SK-N-MC (cell line): ENCODE measurements at regions not wholly inside any gene's neighbourhood (a gene's known extent, or its start where the extent isn't known, plus 50 kb on each side); places are given as distances from the start of the nearest gene placed in this dataset.

Experiments
- DNase-seq: peaks from one replicate; pipeline ENCODE4 v3.0.0-alpha.2; 2011; ENCODE audit warnings: low read depth, low spot score
- H3K27ac ChIP-seq: fragments of 200-600 bp; sonication (generic); 2 replicates; pipeline ENCODE4 v1.5.1; 2016; ENCODE audit warnings: mixed run types
- H3K36me3 ChIP-seq: fragments of 200-600 bp; sonication (generic); 2 replicates; pipeline ENCODE4 v1.6.1; 2017; ENCODE audit warnings: antibody characterized with exemption, low read length, mixed read lengths; ENCODE audit not compliant: insufficient read depth
- H3K4me3 ChIP-seq: fragments of 200-600 bp; sonication (generic); 2 replicates; pipeline ENCODE4 v1.5.1; 2016
- H3K9ac ChIP-seq: fragments of 200-600 bp; sonication (generic); 2 replicates; pipeline ENCODE4 v1.8.0; 2017; ENCODE audit warnings: mixed run types, mixed read lengths; ENCODE audit not compliant: insufficient read length
- H3K9me3 ChIP-seq: fragments of 200-600 bp; sonication (generic); 2 replicates; pipeline ENCODE4 v1.6.1; 2017; ENCODE audit warnings: low read depth, mild to moderate bottlenecking, antibody characterized with exemption, low read length, moderate library complexity, mixed read lengths
- EZH2 ChIP-seq: fragments of 200-600 bp; sonication (generic); IDR thresholded peaks from one replicate; pipeline ENCODE4 v1.6.1; 2017; ENCODE audit warnings: antibody characterized with exemption
- FOXP2 ChIP-seq: optimal IDR thresholded peaks from 2 replicates; pipeline ENCODE3; 2011; ENCODE audit warnings: mild to moderate bottlenecking, moderate library complexity; ENCODE audit not compliant: insufficient read depth; ENCODE audit errors: extremely low read length, control extremely low read depth
- POLR2AphosphoS5 ChIP-seq: IDR thresholded peaks from 2 replicates; pipeline ENCODE4 v1.6.1; 2012; ENCODE audit warnings: mild to moderate bottlenecking, low read depth, low read length, borderline replicate concordance

DNA sequence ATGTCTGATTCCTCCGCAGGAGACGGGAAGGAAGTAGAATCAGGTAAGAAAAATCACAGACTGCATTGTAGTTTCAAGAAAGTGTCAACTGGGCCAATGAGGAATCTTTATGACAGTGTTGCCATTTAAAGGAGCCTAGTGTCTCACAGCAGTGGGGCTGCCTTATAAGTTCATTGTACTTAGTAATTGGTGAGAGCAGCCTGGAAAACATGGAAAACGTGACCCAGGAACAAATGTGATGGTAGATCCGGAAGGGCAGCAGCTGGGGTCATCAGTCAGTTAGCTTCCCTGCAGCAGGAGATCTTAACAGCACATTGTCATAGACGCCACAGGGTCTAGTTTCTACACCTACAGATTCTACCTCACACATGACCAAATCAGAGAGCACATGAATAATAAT is 630.0 kb upstream of the LMO3 start:
- H3K4me3 ChIP-seq: no peak overlapping the region
- no peak overlapping the region for H3K9ac ChIP-seq
- H3K9me3 ChIP-seq: no peaks in the 10 kb centered on the region
- no peaks in the 10 kb centered on the region for H3K36me3 ChIP-seq
- no peak for DNase-seq
- H3K27ac ChIP-seq: no peak overlapping the region
- TF ChIP-seq POLR2AphosphoS5: no peak
- TF ChIP-seq FOXP2: no peak
- TF ChIP-seq EZH2: no peak

DNA sequence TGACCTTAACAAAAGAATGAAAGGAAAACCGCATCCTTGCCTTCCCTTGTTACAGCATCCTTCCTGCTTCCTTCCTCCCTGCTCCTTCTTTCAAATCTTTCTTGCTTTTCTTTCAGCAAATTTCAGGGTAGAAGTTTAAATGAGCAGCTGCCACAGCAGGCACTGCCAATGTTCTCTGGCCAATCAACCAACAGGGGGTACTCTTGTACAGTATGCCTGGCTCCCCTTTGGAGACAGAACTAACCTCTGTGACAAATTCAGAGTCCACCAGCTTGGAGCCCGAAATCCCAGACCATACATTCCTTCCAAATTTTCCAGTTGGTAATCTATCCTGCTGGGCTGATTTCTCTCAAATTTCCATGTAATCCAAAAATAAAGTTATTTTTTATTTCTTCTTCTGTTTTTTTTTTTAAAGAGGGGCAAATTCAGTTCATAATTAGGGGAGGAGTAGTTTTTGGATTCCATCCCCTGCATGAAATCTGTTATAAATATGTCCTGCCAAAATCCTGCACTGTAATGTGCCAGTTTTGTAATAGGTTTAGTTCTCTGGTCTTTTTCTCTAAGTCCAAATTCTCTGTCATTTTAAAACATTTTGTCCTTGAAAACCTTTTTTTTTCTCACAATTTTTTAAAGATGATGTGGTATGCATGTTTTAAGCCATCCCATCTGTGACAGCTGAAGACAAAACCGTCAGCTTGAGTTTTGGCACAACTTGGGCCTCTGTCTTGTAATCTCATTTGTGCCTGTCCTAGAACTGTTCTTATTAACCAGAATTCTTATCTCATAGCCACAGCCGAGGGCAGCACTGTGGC is 610.0 kb upstream of the LMO3 start:
- H3K27ac ChIP-seq: no peak overlapping the region
- no peak overlapping the region for H3K9ac ChIP-seq
- DNase-seq: no peak
- H3K36me3 ChIP-seq: no peaks in the 10 kb centered on the region
- H3K4me3 ChIP-seq: no peak overlapping the region
- TF ChIP-seq FOXP2: no peak
- TF ChIP-seq EZH2: no peak
- H3K9me3 ChIP-seq: no peaks in the 10 kb centered on the region

DNA sequence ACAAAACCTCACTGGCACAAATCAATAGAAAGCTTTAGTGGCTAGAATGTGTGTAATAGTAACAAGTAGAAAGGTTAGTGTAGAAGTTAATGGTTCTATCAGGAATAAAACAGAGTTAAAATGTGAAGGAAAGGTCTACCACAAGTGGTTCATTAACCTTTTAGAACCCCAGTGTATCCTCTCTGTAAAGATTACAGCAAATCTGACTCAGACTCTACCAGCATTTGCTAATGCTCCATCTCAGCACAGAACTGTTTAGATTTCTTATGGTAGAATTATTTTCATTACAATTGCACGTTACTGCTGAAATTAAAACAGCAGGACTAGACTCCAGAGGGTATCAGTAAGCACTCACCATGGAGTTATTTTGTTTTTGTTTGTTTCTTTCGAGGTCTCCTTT is 609.0 kb upstream of the LMO3 start:
- DNase-seq: no peak
- no peak overlapping the region for H3K27ac ChIP-seq
- TF ChIP-seq FOXP2 (no peak), POLR2AphosphoS5 (no peak), EZH2 (no peak)
- no peaks in the 10 kb centered on the region for H3K9me3 ChIP-seq
- H3K36me3 ChIP-seq: no peaks in the 10 kb centered on the region
- no peak overlapping the region for H3K9ac ChIP-seq
- H3K4me3 ChIP-seq: no peak overlapping the region

DNA sequence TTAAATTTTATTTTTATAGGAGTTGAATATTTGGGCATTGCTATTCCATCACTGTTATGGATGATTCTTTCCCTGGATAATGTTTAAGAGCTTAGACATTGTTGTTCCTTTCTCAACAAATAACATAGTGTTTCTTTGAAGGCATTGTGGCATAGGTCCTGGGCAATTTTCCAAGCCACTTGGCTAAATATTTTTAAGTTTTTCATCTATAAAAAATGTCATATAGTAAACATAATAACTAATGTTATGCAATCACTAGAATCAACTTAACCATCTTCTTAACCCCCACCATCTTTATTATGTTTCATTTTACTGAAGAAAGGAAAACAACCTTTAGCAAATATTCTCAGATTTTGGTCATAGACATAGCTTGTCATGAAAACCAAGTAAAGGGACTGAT is 600.6 kb upstream of the LMO3 start:
- Histone ChIP-seq H3K9ac (no peak overlapping the region), H3K9me3 (no peaks in the 10 kb centered on the region)

DNA sequence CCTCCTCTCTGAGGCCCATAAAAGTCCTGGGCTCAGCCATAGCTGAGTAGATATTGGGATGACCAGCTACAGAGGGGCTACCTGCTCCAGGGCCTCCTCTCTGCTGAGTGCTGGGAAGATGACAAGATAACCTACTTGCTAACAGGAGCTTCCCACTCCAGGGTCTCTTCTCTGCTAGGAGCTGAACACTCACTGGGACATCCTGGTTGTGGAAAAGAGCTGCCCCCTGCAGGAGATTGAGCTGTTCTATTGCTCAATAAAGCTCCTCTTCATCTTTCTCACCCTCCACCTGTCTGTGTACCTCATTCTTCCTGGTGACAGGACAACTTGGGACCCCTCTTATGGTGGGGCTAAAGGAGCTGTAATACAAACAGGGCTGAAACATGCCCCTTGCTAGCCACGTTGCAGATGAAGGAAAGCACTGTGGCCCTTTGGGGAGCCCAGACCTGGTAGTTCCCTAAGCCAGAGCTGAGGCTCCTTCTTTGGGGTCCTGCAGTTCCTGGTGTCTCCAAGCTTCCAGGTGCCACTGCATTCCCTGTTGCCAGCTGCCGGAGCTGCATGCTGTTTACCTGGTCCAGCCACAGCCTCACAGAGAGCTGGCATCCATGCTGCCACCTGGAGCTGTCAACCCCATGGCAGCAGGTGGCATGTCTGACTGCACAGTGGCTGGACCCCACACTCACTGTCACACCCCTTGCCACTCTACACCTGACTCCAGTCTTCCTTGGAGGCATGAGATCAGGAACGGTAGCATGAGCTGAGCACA is 598.5 kb upstream of the LMO3 start:
- Histone ChIP-seq H3K4me3 (no peak overlapping the region), H3K36me3 (no peaks in the 10 kb centered on the region), H3K27ac (no peak overlapping the region), H3K9ac (no peak overlapping the region), H3K9me3 (no peaks in the 10 kb centered on the region)
- no peak for DNase-seq
- TF ChIP-seq FOXP2: no peak
- TF ChIP-seq POLR2AphosphoS5: no peak
- no peak for TF ChIP-seq EZH2

More for the DNA sequence above, 600.6 kb upstream of the LMO3 start:
- no peak for DNase-seq
- TF ChIP-seq EZH2 (no peak), FOXP2 (no peak)
- Histone ChIP-seq H3K27ac (no peak overlapping the region), H3K4me3 (no peak overlapping the region), H3K36me3 (no peaks in the 10 kb centered on the region)

DNA sequence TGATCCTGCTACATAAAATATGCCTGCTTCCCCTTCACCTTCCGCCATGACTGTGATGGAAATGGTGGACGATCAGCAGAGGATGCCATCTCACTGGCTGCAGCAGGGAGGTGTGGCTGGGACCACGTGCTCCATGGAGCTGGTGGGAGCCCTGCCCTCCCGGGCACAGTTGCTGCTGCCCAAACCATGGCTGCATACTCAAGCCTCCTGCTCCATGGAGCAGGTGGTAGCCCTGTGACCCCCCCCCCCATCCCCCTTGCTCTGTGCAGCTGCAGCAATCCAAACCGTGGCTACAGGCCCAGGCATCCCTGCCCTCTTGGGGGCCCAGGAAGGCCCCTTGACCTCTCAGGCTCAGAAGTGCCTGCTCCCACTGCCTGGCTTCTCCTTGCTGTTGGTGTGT is 597.5 kb upstream of the LMO3 start:
- no peak overlapping the region for H3K4me3 ChIP-seq
- DNase-seq: no peak
- no peaks in the 10 kb centered on the region for H3K9me3 ChIP-seq
- H3K9ac ChIP-seq: no peak overlapping the region
- TF ChIP-seq EZH2 (no peak), POLR2AphosphoS5 (no peak), FOXP2 (no peak)
- H3K36me3 ChIP-seq: no peaks in the 10 kb centered on the region
- H3K27ac ChIP-seq: no peak overlapping the region

DNA sequence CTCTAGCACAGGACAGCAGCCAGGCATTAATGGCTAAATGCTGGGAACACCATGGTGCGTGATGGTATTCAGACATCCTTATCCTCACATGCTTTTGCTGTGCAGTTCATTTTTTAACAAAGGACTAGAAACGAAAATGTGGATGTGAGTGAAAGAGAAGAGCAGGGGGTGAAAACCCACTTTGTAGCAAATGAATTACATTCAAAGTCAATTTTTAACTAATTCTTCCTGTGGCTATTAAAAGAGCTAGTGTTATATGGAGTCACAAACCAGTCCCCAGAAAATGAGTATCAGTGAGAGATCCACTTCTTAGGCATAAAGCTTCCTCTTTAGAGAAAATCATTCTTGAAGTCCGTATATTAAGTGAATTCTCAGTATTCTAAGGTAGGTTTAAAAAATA is 592.0 kb upstream of the LMO3 start:
- H3K4me3 ChIP-seq: no peak overlapping the region
- no peaks in the 10 kb centered on the region for H3K9me3 ChIP-seq
- no peak overlapping the region for H3K27ac ChIP-seq
- no peaks in the 10 kb centered on the region for H3K36me3 ChIP-seq
- no peak overlapping the region for H3K9ac ChIP-seq
- DNase-seq: no peak
- TF ChIP-seq POLR2AphosphoS5: no peak
- TF ChIP-seq FOXP2: no peak

DNA sequence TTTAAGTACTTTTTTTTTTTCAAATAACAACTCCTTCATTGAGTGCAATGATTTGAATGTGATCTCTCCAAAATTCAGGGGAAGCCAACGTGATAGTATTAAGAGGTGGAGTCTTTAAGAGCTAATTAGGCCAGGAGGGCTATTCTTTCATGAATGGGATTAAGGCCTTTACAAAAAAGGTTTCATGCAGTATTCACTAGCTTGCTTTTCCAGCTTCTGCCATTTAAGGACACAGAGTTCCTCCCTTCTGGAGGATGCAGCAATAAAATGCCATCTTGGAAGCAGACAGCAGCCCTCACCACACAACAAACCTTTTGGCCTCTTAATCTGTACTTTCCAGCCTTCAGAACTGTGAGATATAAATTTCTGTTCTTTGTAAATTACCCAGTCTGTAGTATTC is 586.8 kb upstream of the LMO3 start:
- Histone ChIP-seq H3K36me3 (no peaks in the 10 kb centered on the region), H3K27ac (no peak overlapping the region), H3K9me3 (no peaks in the 10 kb centered on the region), H3K4me3 (no peak overlapping the region), H3K9ac (no peak overlapping the region)
- no peak for DNase-seq
- TF ChIP-seq POLR2AphosphoS5: no peak
- TF ChIP-seq FOXP2: no peak
- no peak for TF ChIP-seq EZH2
